Transverse colon (tissue), 4 donors: ENCODE measurements at regions not wholly inside any gene's neighbourhood (a gene's known extent, or its start where the extent isn't known, plus 50 kb on each side); places are given as distances from the start of the nearest gene placed in this dataset.

ENCODE experiments used
- DNase-seq: peaks from one replicate; pipeline ENCODE4 v3.0.0-alpha.2; 2019
- H3K27ac ChIP-seq, 4 donors: fragments of 200-600 bp; sonication (generic); 2 replicates each; pipeline ENCODE4 v1.5.1; 2016 to 2018; ENCODE audit warnings: inconsistent platforms in 4 of 4
- H3K27me3 ChIP-seq: fragments of 200-600 bp; sonication (generic); 2 replicates; pipeline ENCODE4 v1.5.1; 2017; ENCODE audit warnings: inconsistent platforms
- H3K36me3 ChIP-seq, 4 donors: fragments of 200-600 bp; sonication (generic); 2 replicates each; pipeline ENCODE4 v1.5.1; 2017 to 2019; ENCODE audit warnings: inconsistent platforms in 4 of 4
- H3K4me1 ChIP-seq, 4 donors: fragments of 200-600 bp; sonication (generic); 2 replicates each; pipeline ENCODE4 v1.5.1; 2017 to 2020; ENCODE audit warnings: inconsistent platforms in 4 of 4
- H3K4me3 ChIP-seq, 4 donors: fragments of 200-600 bp; sonication (generic); 1 replicate in 1 of 4; 2 replicates in 3 of 4; pipeline versions ENCODE4 v1.5.1 to v1.6.1; 2017 to 2019; ENCODE audit warnings: inconsistent platforms in 4 of 4
- H3K9me3 ChIP-seq, 2 donors: fragments of 200-600 bp; sonication (generic); 2 replicates each; pipeline ENCODE4 v1.5.1; 2017 to 2019; ENCODE audit warnings: inconsistent platforms in 2 of 2
- EP300 ChIP-seq: sonication (generic); formaldehyde crosslinking; IDR thresholded peaks from one replicate; pipeline ENCODE4 v1.6.1; 2017; ENCODE audit warnings: antibody characterized with exemption, low read depth
- POLR2A ChIP-seq: fragments of 450-650 bp; IDR thresholded peaks from one replicate; pipeline ENCODE4 v1.6.1; 2016; ENCODE audit warnings: antibody characterized with exemption, mild to moderate bottlenecking, moderate library complexity
- POLR2AphosphoS5 ChIP-seq, 3 donors: sonication (generic); formaldehyde crosslinking; IDR thresholded peaks; one replicate each; pipeline ENCODE4 v1.6.1; 2016; ENCODE audit warnings: antibody characterized with exemption in 3 of 3
- WGBS, 2 donors: methylation state at CpG; one replicate each; pipeline ENCODE4 v1.1.5; 2018; ENCODE audit warnings: low coverage in 1 of 2; 5-methylcytosine and 5-hydroxymethylcytosine counted together
- in situ Hi-C, 4 donors: fragments of 200-750 bp; cut with MboI; loops; one replicate each; pipeline versions ENCODE4 v1.15.0 to v1.15.1; 2017; ENCODE audit warnings: low sequenced_read_pairs in 3 of 4, low pct_ligation_motif_present in 1 of 4, low pct_unique_long_range_greater_than_20kb in 1 of 4
- intact Hi-C: fragments of 100-400 bp; cut with DNase I; formaldehyde crosslinking; loops from one replicate; pipeline ENCODE4 v1.15.1; 2023; ENCODE audit warnings: low total_unique reads
- TF ChIP-seq, protein P1 (sequence below), 5 experiments: fragments of 200-600 bp in 3 of 5; fragments of 450-650 bp in 2 of 5; sonication (generic) in 3 of 5; IDR thresholded peaks; 1 replicate in 2 of 5; 2 replicates in 3 of 5; pipeline ENCODE4 v1.5.1; 2016 to 2017; ENCODE audit warnings: antibody characterized with exemption in 5 of 5, inconsistent platforms in 3 of 5, mild to moderate bottlenecking in 2 of 5, moderate library complexity in 1 of 5

DNA sequence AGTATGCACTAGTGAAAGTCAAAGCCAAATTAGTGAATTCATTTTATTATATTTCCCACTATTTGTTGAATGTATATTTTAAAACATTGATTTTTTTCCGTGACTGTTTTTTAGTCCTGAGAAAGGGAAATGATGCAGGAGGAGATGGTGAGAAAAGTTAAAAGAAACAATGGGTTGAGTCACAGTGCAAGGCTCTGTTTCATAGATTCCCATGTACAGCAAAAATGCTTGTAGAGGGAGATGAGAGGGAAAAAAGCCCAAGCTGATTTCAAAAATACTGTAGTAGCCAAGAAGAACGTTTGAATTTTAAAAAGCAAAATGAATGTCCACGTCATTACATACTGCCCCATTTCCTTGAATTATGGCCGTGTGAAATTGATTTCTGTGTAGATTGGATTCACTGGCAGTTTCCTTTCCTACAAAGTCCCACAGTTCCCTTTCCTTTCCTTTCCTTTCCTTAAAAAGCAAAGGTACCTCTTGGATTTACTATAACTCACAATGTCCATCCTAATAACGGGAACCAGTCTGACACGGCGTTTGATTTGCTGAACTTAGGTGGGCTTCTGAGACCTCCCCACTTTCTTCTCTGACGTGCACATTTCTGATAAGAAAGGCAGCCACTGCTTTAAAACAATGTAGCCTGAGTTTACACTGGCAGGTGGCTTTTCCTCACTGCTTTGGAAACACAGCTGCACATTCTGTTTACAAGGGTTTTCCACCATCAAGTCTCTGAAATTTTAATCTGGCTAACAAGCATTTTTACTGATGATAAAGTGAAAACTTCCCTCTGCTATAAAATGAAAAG, 63.7 kb downstream of the SPCS3 start:
- DNase-seq: no peak
- no peaks in the 10 kb centered on the region for H3K27me3 ChIP-seq
- intact Hi-C loops: no loop called here
- no peaks in the 10 kb centered on the region for H3K4me1 ChIP-seq
- in situ Hi-C loops: loop anchor here in 1 of 4 donors (25.0 kb wide), 1 partner anchor 654 kb away; no protein-coding TSS in a partner anchor
- no peak overlapping the region for H3K4me3 ChIP-seq
- 32 to 39% methylated on average over 8 of the region's 8 CpGs for WGBS, 2 donors
- H3K9me3 ChIP-seq: no peaks in the 10 kb centered on the region
- no peak for TF ChIP-seq POLR2AphosphoS5 (IDR thresholded peaks at IDR 0.05)
- no peak for TF ChIP-seq POLR2A
- TF ChIP-seq, protein P1, sequence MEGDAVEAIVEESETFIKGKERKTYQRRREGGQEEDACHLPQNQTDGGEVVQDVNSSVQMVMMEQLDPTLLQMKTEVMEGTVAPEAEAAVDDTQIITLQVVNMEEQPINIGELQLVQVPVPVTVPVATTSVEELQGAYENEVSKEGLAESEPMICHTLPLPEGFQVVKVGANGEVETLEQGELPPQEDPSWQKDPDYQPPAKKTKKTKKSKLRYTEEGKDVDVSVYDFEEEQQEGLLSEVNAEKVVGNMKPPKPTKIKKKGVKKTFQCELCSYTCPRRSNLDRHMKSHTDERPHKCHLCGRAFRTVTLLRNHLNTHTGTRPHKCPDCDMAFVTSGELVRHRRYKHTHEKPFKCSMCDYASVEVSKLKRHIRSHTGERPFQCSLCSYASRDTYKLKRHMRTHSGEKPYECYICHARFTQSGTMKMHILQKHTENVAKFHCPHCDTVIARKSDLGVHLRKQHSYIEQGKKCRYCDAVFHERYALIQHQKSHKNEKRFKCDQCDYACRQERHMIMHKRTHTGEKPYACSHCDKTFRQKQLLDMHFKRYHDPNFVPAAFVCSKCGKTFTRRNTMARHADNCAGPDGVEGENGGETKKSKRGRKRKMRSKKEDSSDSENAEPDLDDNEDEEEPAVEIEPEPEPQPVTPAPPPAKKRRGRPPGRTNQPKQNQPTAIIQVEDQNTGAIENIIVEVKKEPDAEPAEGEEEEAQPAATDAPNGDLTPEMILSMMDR (IDR thresholded peaks at IDR 0.05): no peak
- no peak for TF ChIP-seq EP300
- H3K36me3 ChIP-seq: no peaks in the 10 kb centered on the region
- no peak overlapping the region for H3K27ac ChIP-seq

DNA sequence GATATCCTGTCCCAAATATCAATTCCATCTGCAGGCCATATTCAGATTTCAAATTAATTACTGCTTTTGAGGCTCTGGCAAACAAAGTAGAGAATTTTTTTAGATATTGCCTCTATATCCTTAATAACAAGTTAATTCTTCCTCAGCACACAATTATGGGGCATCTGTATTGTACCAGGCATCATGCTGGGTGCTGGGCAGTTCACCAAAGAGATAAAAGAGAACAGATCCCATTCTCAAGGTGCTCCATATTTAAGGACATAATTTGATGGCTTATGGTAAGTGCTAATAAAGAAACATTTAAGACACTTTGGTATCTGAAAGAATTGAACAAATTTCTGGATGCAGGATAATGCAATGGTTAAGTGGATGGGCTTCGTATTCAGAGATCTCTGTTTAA, 65.8 kb downstream of the SPCS3 start:
- in situ Hi-C loops (loop anchor here in 1 of 4 donors (25.0 kb wide), 1 partner anchor 652 kb away; no protein-coding TSS in a partner anchor), intact Hi-C loops (no loop called here)
- DNase-seq: no peak
- no peak overlapping the region for H3K27ac ChIP-seq
- no peaks in the 10 kb centered on the region for H3K9me3 ChIP-seq
- no peaks in the 10 kb centered on the region for H3K27me3 ChIP-seq
- TF ChIP-seq POLR2A: no peak
- TF ChIP-seq, protein P1 (IDR thresholded peaks at IDR 0.05): no peak
- TF ChIP-seq EP300: no peak
- TF ChIP-seq POLR2AphosphoS5 (IDR thresholded peaks at IDR 0.05): no peak
- no peaks in the 10 kb centered on the region for H3K4me1 ChIP-seq
- 69 to 81% methylated on average over 1 of the region's 1 CpG for WGBS, 2 donors
- no peaks in the 10 kb centered on the region for H3K36me3 ChIP-seq
- H3K4me3 ChIP-seq: no peak overlapping the region

DNA sequence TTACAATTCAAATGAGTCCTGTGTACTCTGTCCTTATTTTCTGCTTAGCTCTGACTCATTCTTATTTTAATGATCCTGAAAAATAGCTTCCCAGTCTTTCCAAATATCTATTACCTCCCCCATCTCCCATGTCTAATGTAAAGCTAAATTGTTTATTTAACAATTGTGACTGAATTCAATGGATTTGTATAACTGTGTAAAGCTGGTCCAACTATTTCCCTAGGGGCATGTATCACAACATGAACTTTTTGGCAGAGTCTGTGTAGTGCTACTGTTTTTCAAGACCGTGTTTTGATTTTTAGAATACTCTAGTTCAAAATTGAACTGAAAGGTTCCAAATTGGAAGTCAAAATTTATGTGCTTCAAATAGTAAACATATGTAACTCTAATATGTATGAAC, 67.8 kb downstream of the SPCS3 start:
- in situ Hi-C loops (loop anchor here in 1 of 4 donors (25.0 kb wide), 1 partner anchor 650 kb away; no protein-coding TSS in a partner anchor), intact Hi-C loops (no loop called here)
- H3K9me3 ChIP-seq: no peaks in the 10 kb centered on the region
- DNase-seq: no peak
- H3K36me3 ChIP-seq: no peaks in the 10 kb centered on the region
- H3K4me3 ChIP-seq: no peak overlapping the region
- 57 to 78% methylated on average over 1 of the region's 1 CpG for WGBS, 2 donors
- H3K4me1 ChIP-seq: no peaks in the 10 kb centered on the region
- no peak for TF ChIP-seq POLR2A
- TF ChIP-seq EP300: no peak
- TF ChIP-seq POLR2AphosphoS5 (IDR thresholded peaks at IDR 0.05): no peak
- TF ChIP-seq, protein P1 (IDR thresholded peaks at IDR 0.05): no peak
- H3K27me3 ChIP-seq: no peaks in the 10 kb centered on the region
- no peak overlapping the region for H3K27ac ChIP-seq

DNA sequence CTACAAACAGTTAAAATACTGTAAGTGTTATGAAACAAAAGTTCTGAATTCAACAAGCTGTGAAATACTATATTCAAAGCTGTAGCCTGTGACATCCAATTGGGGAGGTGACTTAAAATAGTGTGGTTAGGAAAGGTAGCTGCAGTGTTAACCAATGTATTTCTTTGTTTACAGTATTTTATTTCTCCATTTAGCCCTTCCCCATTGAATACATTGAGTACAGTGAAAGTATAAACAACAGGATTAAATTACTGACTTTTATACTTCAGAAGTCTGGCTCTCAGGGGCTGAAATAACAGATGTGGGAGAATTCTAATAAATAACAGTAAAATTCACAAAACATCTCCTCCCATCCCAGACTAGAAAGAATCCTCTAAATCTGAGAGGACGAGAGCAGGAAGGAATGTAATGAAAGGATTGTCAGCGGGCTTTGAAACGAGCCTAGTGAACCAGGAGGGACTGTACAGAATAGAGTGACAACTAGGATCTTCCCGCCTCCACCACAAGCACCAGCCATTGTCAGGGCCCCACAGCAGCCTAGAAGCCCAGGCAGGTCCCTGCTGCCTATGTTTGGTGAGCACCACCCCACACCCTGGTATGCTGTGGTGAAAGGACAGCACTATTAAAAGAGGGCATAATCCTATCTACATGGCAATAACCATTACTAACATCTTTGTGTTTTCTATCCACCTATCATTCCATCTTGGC, 73.7 kb downstream of the SPCS3 start:
- in situ Hi-C loops (loop anchor here in 1 of 4 donors (25.0 kb wide), 1 partner anchor 644 kb away; no protein-coding TSS in a partner anchor), intact Hi-C loops (no loop called here)
- no peak overlapping the region for H3K4me3 ChIP-seq
- H3K4me1 ChIP-seq: no peaks in the 10 kb centered on the region
- TF ChIP-seq POLR2AphosphoS5 (IDR thresholded peaks at IDR 0.05) (no peak), POLR2A (no peak), EP300 (no peak)
- TF ChIP-seq, protein P1 (IDR thresholded peaks at IDR 0.05): no peak
- no peaks in the 10 kb centered on the region for H3K27me3 ChIP-seq
- 39 to 42% methylated on average over 3 to 4 of the region's 4 CpGs for WGBS, 2 donors
- H3K36me3 ChIP-seq: no peaks in the 10 kb centered on the region
- H3K9me3 ChIP-seq: no peaks in the 10 kb centered on the region
- H3K27ac ChIP-seq: no peak overlapping the region
- DNase-seq: no peak
